DOHH2 (cell line): ENCODE measurements at regions not wholly inside any gene's neighbourhood (a gene's known extent, or its start where the extent isn't known, plus 50 kb on each side); places are given as distances from the start of the nearest gene placed in this dataset.

Source experiments
- EZH2phosphoT487 ChIP-seq: fragments of 200-600 bp; sonication (generic); IDR thresholded peaks from 2 replicates; pipeline ENCODE4 v1.6.1; 2017; ENCODE audit warnings: borderline replicate concordance, mild to moderate bottlenecking, antibody characterized with exemption, low read length, moderate library complexity, mixed read lengths
- TF ChIP-seq, protein P1 (sequence below): fragments of 200-600 bp; sonication (generic); IDR thresholded peaks from one replicate; pipeline ENCODE4 v1.5.1; 2014; ENCODE audit warnings: antibody characterized with exemption, mild to moderate bottlenecking, low read depth, low read length; ENCODE audit not compliant: poor library complexity, severe bottlenecking

- TF ChIP-seq EZH2phosphoT487, result no peak
- TF ChIP-seq, protein P1, sequence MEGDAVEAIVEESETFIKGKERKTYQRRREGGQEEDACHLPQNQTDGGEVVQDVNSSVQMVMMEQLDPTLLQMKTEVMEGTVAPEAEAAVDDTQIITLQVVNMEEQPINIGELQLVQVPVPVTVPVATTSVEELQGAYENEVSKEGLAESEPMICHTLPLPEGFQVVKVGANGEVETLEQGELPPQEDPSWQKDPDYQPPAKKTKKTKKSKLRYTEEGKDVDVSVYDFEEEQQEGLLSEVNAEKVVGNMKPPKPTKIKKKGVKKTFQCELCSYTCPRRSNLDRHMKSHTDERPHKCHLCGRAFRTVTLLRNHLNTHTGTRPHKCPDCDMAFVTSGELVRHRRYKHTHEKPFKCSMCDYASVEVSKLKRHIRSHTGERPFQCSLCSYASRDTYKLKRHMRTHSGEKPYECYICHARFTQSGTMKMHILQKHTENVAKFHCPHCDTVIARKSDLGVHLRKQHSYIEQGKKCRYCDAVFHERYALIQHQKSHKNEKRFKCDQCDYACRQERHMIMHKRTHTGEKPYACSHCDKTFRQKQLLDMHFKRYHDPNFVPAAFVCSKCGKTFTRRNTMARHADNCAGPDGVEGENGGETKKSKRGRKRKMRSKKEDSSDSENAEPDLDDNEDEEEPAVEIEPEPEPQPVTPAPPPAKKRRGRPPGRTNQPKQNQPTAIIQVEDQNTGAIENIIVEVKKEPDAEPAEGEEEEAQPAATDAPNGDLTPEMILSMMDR, result no peak
Observed at GRCh38 chr5:114644576-114644975, 282.7 kb downstream of the KCNN2 start.
